Neural progenitor cell (in vitro differentiated cells): ENCODE measurements at regions not wholly inside any gene's neighbourhood (a gene's known extent, or its start where the extent isn't known, plus 50 kb on each side); places are given as distances from the start of the nearest gene placed in this dataset.

Source experiments
- CTCF ChIP-seq: fragments of 200-600 bp; sonication (generic); IDR thresholded peaks from 2 replicates; pipeline ENCODE4 v1.5.1; 2017; ENCODE audit warnings: antibody characterized with exemption, mild to moderate bottlenecking
- EZH2 ChIP-seq: fragments of 200-600 bp; sonication (generic); IDR thresholded peaks from 2 replicates; pipeline ENCODE4 v1.6.1; 2017; ENCODE audit warnings: antibody characterized with exemption, mild to moderate bottlenecking, moderate library complexity

GRCh38 chr2:234835738-234836137 is 116.1 kb upstream of the SH3BP4 start:
- TF ChIP-seq CTCF, result no peak
- TF ChIP-seq EZH2, result no peak
